GM12878 (cell line): ENCODE measurements at regions not wholly inside any gene's neighbourhood (a gene's known extent, or its start where the extent isn't known, plus 50 kb on each side); places are given as distances from the start of the nearest gene placed in this dataset.

Source experiments
- CEBPB ChIP-seq, 2 experiments: fragments of 150-350 bp in 1 of 2; IDR thresholded peaks; 2 replicates each; pipeline ENCODE4 v1.6.1; 2012 to 2014; ENCODE audit warnings: low read depth in 2 of 2, low read length in 2 of 2, borderline replicate concordance in 1 of 2, inconsistent platforms in 1 of 2
- NFYB ChIP-seq: IDR thresholded peaks from 2 replicates; pipeline ENCODE4 v1.6.1; 2011; ENCODE audit warnings: low read depth, mild to moderate bottlenecking, low read length, improper control_type of control experiment, moderate library complexity; ENCODE audit not compliant: insufficient read depth

DNA sequence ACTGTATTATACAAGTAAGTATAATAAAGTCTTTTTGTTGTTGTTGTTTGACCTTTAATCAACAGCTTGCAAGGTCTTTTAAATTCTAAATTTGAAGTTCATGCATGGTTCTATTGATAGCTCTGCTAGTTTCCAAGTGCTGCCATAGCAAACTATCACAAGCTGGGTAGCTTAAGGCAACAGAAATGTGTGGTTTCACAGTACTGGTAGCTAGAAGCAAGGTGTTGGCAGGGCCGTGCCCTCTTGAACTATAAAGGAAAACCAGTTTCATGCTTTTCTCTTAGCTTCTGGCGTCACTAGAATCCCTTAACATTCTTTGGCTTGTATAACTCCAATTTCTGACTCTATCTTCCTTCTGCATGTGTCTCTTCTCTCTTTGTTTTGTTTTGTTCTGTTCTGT, 1021.9 kb upstream of the AUTS2 start:
- TF ChIP-seq NFYB (no peak), CEBPB (IDR thresholded peaks at IDR 0.05; ENCODE audit: borderline replicate concordance in 1 of 2, low read depth in 2 of 2, low read length in 2 of 2) (no peak)
